SHP77 (cell line): ENCODE measurements at regions not wholly inside any gene's neighbourhood (a gene's known extent, or its start where the extent isn't known, plus 50 kb on each side); places are given as distances from the start of the nearest gene placed in this dataset.

Experiments
- DNase-seq, 2 experiments: peaks; one replicate each; lab custom pipeline; 2025; lab: John Stamatoyannopoulos, UW

DNA sequence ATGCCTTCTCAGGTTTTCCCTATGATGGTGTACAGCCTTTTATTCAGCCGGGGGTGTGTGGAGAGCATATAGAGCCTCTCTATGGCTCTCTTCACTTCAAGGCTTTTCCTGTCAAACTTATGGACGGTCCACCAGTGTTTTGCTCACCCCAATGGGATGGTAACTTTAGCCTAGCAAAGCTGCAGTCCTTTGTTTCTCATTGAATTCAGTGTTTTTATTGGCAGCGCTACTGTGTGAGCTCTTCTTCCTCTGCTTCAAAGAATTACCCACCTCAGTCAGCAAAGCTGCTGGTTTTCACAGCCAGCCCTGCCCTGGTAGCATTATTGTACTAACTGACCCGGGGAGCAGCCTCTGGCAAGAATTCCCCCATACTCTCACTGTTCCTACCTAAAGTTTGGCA is 145.3 kb upstream of the RRP15 start:
- DNase-seq: no peak

DNA sequence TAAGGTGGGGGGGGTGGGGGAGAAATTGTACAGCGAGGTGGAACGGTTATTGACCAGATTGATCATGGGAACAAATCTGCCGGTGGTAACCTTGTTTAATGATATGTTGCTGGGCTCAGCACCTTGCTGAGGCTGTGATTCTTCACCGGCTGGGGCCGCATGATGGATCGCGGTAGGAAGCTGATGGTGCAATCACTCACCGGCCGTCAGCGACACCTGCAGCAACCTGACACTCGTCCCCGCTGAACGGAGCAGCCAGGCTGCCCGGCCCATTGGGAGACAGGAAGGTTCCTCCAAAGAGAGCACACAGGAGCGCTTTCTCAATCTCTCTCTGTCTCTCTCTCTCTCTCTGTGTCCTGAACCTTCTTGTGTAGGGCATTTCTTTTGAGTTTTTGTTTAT is 128.5 kb upstream of the RRP15 start:
- DNase-seq: peak; percentile 38 to 66

DNA sequence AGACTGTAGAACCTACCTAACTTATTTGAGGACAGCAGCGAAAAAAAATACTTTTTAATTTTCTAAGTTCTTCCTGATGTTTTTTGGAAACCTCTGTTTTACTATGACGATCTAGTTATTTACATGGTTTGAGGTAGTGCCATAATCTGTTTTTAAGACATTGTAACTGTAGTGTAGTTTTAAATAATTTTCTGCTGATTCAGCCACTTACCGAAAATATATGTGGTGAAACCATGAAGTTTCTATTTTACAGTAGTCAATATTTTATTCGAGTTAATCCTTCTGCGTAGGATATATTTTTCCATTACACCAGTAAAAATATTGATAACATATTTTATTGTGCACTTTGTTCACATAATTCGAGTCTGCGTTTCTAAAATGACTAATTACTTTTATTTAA is 121.7 kb upstream of the RRP15 start:
- no peak for DNase-seq

DNA sequence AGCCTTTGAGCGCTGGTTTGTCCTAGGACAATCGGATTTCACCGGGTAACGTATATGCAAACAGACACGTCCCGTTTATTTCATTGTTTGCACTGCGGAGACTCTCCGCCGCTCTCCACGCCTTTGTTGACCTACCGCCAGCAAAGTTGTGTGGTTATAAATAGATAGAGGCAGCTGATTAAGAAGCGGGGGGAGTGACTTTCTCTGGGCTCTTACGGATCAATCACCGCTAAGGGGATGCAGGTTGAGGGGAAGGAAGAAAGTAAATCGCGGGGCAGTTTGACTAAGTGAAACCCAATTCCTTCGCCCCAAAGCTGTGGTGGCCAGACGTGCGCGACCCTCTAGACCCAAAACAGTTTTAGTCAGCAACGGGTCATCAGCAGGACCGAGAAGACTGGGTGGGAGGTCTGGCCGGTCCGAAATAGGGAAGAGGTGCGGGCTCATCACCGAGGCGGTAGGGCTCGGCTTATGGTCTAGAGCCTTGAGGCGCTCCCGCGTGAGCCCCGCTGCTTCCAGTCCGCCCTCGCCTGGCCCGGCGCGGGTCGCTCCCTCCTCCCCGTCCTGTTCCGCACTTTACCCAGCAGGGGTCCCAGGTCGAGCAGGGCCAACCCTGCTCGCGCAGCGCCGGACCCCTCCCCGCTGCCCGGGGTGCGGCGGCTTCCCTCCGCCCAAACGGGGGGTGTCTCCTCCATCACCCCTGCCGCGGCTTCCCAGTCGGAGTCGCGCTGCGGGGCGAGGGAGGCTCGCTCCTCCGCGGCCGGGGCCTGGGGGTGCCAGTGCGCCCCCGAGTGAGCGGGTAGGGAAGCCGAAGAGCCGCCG is 120.8 kb upstream of the RRP15 start:
- peak; percentile 46 to 62 for DNase-seq

DNA sequence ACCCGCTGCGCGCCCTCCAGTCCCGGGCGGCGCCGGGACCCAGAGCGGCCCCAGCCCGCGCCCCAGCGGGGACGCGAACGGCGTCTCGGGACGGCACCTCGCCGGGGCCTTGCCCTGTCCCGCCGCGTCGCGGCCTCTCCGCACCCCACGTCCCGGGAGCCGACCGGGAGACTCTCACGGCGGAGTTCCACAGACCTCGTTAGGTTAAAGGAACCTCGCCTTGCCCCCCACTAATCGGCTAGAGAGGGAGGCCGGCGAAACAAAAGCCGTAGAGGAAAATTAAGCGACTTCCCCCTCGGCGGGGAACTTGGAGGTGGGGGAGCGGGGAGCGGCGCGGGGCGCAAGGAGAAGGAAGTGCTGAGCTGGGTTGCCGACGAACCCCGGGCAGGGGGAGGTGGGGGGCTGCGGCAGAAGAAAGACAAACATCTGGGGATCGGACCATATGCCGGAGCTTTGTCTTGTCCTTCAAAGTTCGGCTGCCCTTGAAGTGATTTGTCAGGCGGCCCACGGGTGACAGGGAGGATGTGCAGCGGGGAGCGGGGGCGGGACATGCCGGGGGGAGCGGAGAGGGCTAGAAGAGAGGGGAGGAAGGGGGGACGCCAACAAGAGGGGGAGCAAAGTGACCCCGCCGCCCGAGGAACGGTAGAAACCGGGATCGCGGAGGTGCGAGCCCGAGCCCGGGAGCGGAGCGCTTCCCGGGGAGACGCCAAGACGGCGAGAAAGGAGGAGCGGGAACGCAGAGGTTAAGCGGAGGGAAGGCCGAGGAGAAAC is 120.0 kb upstream of the RRP15 start:
- no peak for DNase-seq

DNA sequence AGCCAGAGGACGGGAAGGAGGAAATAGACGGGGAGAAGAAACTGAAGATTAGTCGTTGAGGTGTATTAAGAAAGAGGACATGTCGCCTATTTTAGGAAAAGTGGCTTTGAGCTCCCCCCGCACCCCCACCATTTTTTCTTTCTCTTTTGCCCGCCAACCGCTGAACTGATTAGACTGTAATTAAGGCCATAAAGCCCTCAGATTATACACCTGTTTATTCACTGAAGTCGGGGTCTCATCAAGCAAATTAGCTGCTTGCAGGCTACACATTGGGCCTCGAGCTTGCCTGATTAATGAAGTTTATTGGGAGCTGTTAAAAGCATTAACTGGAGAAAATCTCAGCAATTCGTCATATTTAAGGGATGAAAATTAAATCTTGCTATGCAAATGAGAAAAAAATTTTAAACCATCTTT is 119.4 kb upstream of the RRP15 start:
- DNase-seq: no peak

DNA sequence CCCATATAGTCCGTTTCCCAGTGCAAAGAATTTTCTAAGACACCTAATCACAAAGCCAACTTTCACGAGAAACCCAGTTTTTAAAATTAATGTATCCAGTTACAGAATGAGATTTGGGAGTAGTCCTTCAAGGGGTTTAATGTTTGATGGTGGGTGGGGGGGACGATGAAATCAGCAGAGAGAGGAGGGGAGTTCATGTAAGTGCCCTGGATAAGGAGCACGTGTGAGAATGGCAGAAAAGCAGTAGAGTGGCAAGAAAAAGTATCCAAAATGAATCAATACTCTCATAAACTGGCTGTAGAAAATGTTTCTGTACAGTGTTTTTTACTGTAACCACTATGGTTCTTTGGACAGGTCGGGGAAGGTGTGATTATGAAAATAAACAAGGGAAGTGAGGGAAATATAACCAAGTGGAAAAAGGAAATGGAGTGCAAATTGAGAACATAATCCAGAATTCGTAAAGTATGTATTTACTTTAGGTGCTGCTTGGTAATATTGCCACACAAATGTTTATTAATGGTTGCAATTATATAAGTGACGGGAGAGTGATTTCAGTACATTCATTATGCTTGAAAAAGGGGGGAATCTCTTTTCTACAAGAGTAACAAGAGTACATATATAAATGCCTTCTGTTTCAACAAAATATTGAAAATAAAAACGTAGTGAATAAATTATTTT is 118.7 kb upstream of the RRP15 start:
- DNase-seq: no peak

DNA sequence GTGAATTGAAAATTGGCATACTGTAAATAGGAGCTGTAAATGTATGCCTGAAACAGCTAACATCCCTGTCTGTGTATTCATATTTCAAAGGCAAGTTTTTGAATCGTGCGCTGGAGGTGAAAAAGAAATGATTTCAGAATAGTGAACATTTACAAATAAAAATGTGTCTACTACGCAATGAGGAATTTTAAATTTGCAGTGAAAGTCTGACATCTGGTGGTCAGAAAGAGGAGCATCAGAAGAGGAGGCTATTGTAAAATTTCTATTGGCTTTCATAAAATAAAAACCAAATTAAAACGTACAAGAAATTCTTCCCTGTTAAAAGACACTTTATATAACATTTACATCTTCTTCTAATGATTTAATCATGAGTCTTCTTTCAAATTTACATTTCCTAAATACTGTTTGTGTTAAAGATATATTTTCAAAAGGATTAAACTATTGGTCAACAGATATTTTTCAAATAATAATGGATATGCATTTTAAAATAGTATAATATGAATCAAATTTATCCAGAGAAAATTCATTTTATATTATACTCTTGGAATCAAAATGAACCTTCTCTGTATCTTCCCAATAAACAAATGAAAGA is 113.7 kb upstream of the RRP15 start:
- DNase-seq: peak; percentile 23 to 25

DNA sequence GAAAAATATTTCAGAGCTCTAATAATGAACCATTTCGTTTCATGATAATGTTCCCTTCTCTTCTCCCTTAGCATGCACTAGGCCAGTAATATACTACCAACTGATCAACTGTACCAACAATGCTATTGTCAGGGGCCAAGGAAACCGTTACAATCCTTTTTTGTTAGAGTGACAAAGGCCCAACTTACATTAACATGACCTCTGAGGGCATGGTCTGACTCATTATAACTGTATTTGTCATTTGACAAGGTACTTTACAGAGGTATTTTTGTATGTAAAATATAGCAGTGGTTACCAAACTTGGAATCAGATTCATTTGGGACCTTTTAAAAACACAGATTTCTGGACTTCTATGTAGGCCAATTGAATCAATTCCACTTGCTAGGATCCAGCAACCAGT is 102.6 kb upstream of the RRP15 start:
- no peak for DNase-seq

DNA sequence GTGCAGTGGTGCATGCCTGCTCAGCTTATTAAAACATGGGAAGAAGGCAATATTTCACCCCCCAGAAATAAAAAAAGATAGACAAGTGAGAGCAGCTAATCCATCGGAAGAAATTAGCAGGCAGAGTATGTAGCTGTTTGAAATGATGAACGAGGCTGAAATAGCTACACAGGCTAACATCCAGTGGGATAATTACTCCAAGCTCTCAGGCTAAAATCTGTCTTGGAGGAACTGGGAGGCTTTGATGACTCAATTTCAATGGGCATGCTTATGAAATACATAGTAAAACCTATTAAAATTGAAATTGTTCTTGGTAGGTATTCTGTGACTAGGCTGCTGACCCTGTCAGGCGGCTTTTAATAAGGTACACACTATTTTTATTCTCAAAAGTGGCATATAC is 84.1 kb upstream of the RRP15 start:
- DNase-seq: no peak

DNA sequence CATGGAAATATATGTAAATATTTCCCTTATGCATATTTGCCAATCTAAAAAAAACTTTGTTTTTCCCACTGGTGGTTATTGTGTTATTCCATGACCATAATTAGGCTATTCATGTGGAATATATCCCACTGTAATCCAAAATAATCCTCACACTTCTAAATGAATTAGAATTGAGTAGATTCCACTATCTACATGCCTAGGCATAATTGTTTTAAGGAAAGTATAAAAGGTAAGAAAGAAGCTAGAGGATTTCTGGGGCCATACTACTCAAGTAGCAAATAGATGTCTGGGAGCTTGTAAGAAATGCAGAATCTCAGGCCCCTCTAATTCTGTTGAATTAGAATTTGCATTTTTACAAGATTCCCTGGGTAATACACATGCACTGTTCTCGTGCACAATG is 83.5 kb upstream of the RRP15 start:
- DNase-seq: no peak

DNA sequence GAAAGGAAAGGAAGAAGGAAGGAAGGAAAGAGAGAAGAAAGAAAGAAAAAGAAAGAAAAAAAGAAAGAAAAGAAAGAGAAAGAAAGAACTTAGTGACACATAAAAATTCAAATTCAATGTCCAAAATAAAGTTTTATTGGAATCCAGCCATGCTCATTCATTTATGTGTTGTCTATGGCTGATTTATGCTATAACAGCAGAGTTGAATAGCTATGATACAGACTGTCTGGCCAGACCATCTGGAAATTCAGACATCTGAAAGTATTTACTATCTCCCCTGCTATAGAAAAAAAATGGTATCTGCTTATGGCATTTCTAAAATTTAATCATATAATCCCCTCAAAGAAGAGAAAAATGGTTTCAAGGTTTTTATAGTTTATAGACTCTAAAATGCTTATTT is 79.4 kb upstream of the RRP15 start:
- no peak for DNase-seq

DNA sequence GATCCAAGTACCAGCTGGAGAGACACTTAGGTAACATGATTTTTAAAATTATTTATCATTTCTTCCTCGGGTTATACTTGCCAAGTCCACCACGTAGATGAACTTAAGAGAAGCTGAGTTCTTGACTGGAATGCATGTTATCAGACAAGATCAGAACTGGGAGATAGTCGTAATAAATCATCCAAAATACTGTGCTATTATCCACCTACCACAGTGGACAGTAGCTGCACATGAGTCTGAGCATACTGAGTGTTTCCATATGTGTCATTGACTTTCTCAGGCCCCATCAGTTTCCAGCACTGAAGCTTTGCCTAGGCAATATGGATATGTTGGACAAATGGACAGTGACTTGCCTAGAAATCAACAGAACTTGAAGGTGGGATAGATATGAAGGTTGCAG is 77.9 kb upstream of the RRP15 start:
- no peak for DNase-seq

DNA sequence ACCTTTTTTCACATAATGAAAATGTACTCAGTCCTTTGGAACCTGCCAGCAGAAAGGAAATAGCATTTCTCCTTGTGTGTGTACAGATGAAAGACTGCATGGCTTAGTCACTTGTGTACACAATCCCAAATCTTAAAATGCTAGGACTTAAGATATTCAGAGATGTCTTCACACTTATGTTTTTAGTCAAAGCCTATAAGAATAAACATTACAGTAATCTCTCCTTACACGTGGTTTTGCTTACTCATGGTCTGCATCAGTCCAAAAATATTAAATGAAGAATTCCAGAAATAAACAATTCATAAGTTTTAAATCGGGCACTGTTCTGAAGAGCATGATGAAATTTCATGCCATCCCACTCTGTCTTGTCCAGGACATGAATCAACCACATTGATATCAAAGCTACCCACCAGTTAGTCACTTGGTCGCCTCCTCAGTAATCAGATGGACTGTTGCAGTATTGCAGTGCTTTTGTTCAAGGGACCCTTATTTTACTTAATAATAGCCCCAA is 75.7 kb upstream of the RRP15 start:
- DNase-seq: no peak

DNA sequence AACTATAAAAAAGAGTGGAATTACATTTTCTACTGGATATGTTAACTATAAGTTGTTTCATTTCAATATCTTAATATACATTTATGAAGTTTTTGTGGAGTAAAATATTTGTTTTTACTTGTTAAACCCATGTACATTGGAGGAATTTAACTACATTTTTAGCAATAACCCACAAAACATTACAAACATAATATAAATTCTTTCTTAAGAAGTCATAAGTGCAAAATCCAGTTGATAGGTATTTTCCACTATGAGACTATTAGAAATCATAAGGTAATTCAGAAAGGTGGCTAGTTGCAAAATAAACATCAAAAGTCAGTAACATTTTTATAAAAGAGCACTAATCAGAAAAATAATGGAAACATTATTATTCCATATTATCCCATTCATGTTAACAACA is 73.9 kb upstream of the RRP15 start:
- no peak for DNase-seq

DNA sequence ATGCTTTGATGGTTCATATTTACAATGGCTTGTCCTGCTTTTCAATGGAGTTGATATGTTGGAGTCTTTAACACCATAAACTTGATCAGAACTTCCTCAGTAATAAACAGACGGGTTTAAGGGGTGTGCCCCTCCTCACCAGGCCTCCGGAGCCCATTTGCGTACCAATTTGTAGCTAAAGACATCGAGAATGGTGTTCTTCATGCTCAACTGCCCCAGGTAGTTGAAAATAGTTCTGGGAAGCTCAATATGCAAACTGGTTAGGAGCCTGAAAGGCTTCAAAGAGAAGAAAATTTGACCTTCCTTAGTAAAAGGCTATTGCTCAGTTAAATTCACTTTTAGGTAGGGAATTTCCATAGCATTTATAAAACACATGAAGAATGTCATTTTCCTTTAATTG is 68.1 kb upstream of the RRP15 start:
- no peak for DNase-seq

DNA sequence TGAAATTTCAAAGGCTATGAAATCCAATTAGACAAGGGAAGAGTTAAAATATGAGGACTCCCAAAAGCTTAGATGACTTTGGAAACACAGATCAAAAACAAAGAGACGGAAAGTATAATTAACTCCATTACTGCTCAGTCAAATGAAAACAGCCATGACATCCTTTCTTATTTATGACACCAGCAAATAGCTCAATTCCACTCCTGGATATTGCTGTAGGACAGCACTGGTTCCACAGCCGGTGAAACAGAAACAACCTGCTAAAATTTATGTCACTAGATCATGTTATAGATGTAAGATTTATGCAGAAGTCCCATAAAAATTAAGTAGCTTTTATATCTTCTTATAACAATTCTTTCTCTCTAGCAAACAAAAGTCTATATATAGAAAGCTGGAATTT is 65.6 kb upstream of the RRP15 start:
- no peak for DNase-seq

DNA sequence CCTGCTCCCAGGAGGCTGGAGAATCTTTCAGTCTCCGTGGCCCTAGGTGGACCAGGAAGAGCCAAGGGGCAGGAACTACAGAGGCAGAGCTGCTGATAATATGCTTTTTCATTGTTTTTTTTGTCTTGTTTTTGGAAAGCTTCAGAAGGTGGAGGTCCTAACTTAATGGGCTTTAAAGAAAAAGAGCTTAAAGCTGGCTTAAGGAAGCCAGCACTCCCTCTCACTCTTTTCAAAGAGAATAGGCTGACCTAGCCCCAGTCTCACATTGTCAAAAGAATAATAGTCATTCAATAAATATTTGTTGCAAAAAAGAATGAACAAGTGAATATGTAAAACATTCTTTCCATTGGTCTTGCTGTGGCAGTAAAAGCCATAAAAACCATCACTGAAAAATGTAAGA is 61.0 kb upstream of the RRP15 start:
- no peak for DNase-seq

DNA sequence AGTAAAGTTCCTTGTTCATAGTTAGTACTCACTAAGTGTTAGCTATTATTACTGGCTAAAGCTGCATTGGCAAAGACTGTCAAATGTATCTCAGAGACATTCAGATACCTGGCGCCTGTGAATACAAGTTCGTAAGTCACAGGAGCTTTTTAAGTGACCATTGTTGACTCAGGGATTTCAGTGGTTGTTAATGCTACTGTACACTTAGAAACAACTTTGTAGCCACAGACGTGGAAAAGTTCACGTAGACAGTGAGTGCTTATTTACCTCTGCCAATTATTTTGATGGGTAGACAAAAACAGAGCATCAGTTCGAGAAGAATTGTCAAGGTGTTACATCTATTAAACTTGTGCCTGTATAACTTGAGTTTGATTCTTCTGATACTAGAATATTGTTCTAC is 59.1 kb upstream of the RRP15 start:
- no peak for DNase-seq
